ENCODE measurements at regions not wholly inside any gene's neighbourhood (a gene's known extent, or its start where the extent isn't known, plus 50 kb on each side); places are given as distances from the start of the nearest gene placed in this dataset.

- TF ChIP-seq CTCF (conservative IDR thresholded peaks at IDR 0.05; ENCODE audit: control insufficient read depth, insufficient read depth, low read depth, low read length) = peak; percentile 16
- no peak overlapping the region for H3K4me3 ChIP-seq (ENCODE audit: control insufficient read depth, low read depth, low read length)
- no peak for DNase-seq (ENCODE audit: low read depth)
These were observed 810.8 kb upstream of the CHAC2 start for GRCh38 chr2:52956766-52957165.

- no peak for DNase-seq (ENCODE audit: low read depth)
- no peak overlapping the region for H3K4me3 ChIP-seq (ENCODE audit: control insufficient read depth, low read depth, low read length)
- no peak for TF ChIP-seq CTCF (conservative IDR thresholded peaks at IDR 0.05; ENCODE audit: control insufficient read depth, insufficient read depth, low read depth, low read length)
These were observed 811.5 kb upstream of the CHAC2 start for GRCh38 chr2:52956118-52956517.

GRCh38 chr2:52955079-52955478, 812.5 kb upstream of the CHAC2 start:
- TF ChIP-seq CTCF (conservative IDR thresholded peaks at IDR 0.05; ENCODE audit: control insufficient read depth, insufficient read depth, low read depth, low read length) = no peak
- no peak for DNase-seq (ENCODE audit: low read depth)
- H3K4me3 ChIP-seq (ENCODE audit: control insufficient read depth, low read depth, low read length) = no peak overlapping the region

- DNase-seq (ENCODE audit: low read depth) = no peak
- H3K4me3 ChIP-seq (ENCODE audit: control insufficient read depth, low read depth, low read length) = no peak overlapping the region
- TF ChIP-seq CTCF (conservative IDR thresholded peaks at IDR 0.05; ENCODE audit: control insufficient read depth, insufficient read depth, low read depth, low read length) = no peak
These were observed 827.5 kb upstream of the CHAC2 start for GRCh38 chr2:52940101-52940500.

- no peak overlapping the region for H3K4me3 ChIP-seq (ENCODE audit: control insufficient read depth, low read depth, low read length)
- no peak for TF ChIP-seq CTCF (conservative IDR thresholded peaks at IDR 0.05; ENCODE audit: control insufficient read depth, insufficient read depth, low read depth, low read length)
- no peak for DNase-seq (ENCODE audit: low read depth)
These were observed 828.4 kb upstream of the CHAC2 start for GRCh38 chr2:52939250-52939649.

- no peak overlapping the region for H3K4me3 ChIP-seq (ENCODE audit: control insufficient read depth, low read depth, low read length)
- DNase-seq (ENCODE audit: low read depth) = peak; percentile 5
- TF ChIP-seq CTCF (conservative IDR thresholded peaks at IDR 0.05; ENCODE audit: control insufficient read depth, insufficient read depth, low read depth, low read length) = no peak
These were observed 831.6 kb upstream of the CHAC2 start for GRCh38 chr2:52936029-52936428.
